ENCODE measurements at regions not wholly inside any gene's neighbourhood (a gene's known extent, or its start where the extent isn't known, plus 50 kb on each side); places are given as distances from the start of the nearest gene placed in this dataset.
A peak's percentile ranks its signal among the peaks of the same experiment; 100 is the strongest.

GRCh38 chr11:15379483-15379882 is 264.8 kb downstream of the INSC start:
- ATAC-seq (ENCODE audit: low read depth in 2 of 2) (no peak), DNase-seq (no peak)
- no peak overlapping the region for H3K4me3 ChIP-seq (ENCODE audit: low read depth, low read length)
- Mint-ChIP-seq H3K4me3 (no peak overlapping the region), H3K27me3 (no peaks in the 10 kb centered on the region), H3K9me3 (peaks cover 0 to 7% (median 0%) of the 10 kb centered on the region in 7 donors), H3K36me3 (no peaks in the 10 kb centered on the region), H3K4me1 (no peaks in the 10 kb centered on the region), H3K27ac (no peak overlapping the region)
- H3K4me1 ChIP-seq (ENCODE audit: control insufficient read depth, insufficient read depth, low read length, poor library complexity, severe bottlenecking): no peaks in the 10 kb centered on the region
- no peaks in the 10 kb centered on the region for H3K27me3 ChIP-seq (ENCODE audit: control insufficient read depth, insufficient read depth, low read length)
- H3K9me3 ChIP-seq (ENCODE audit: control insufficient read depth in 2 of 2, low read length in 2 of 2): no peaks in the 10 kb centered on the region
- no peaks in the 10 kb centered on the region for H3K36me3 ChIP-seq (ENCODE audit: control insufficient read depth, insufficient read depth, low read length)
- no peak overlapping the region for H3K27ac ChIP-seq (ENCODE audit: insufficient read depth, low read length, poor library complexity, severe bottlenecking)

GRCh38 chr11:15390857-15391256 is 276.1 kb downstream of the INSC start:
- H3K4me3 Mint-ChIP-seq: no peak overlapping the region
- no peaks in the 10 kb centered on the region for H3K36me3 Mint-ChIP-seq
- peaks cover 0 to 19% (median 4%) of the 10 kb centered on the region in 7 donors for H3K9me3 Mint-ChIP-seq
- H3K9me3 ChIP-seq (ENCODE audit: control insufficient read depth in 2 of 2, low read length in 2 of 2): peaks cover 3 to 5% of the 10 kb centered on the region in 2 experiments
- H3K4me1 Mint-ChIP-seq: no peaks in the 10 kb centered on the region
- no peaks in the 10 kb centered on the region for H3K27me3 ChIP-seq (ENCODE audit: control insufficient read depth, insufficient read depth, low read length)
- H3K4me1 ChIP-seq (ENCODE audit: control insufficient read depth, insufficient read depth, low read length, poor library complexity, severe bottlenecking): no peaks in the 10 kb centered on the region
- H3K36me3 ChIP-seq (ENCODE audit: control insufficient read depth, insufficient read depth, low read length): no peaks in the 10 kb centered on the region
- no peak overlapping the region for H3K27ac ChIP-seq (ENCODE audit: insufficient read depth, low read length, poor library complexity, severe bottlenecking)
- DNase-seq (no peak), ATAC-seq (ENCODE audit: low read depth in 2 of 2) (no peak)
- H3K27ac Mint-ChIP-seq: no peak overlapping the region
- no peaks in the 10 kb centered on the region for H3K27me3 Mint-ChIP-seq
- H3K4me3 ChIP-seq (ENCODE audit: low read depth, low read length): no peak overlapping the region

DNA sequence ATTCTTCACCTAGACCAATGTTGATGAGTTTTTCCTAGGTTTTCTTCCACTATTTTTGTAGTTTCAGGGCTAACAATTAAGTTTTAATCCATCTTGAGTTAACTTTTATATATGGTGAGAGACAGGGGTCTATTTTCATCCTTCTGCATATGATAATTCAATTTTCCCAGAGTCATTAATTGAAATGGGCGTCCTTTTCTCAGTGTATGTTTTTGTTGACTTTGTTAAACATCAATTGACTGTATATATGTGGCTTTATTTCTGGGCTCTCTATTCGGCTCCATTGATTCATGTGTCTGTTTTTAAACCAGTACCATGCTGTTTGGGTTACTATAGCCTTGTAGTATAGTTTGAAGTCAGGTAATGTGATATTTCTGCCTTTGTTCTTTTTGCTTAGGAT is 282.1 kb downstream of the INSC start:
- peaks cover 0 to 5% of the 10 kb centered on the region in 2 experiments for H3K9me3 ChIP-seq (ENCODE audit: control insufficient read depth in 2 of 2, low read length in 2 of 2)
- DNase-seq: no peak
- no peak for ATAC-seq (ENCODE audit: low read depth in 2 of 2)
- H3K4me3 Mint-ChIP-seq: no peak overlapping the region
- no peaks in the 10 kb centered on the region for H3K27me3 Mint-ChIP-seq
- H3K27me3 ChIP-seq (ENCODE audit: control insufficient read depth, insufficient read depth, low read length): no peaks in the 10 kb centered on the region
- H3K36me3 Mint-ChIP-seq: no peaks in the 10 kb centered on the region
- no peak overlapping the region for H3K27ac ChIP-seq (ENCODE audit: insufficient read depth, low read length, poor library complexity, severe bottlenecking)
- no peaks in the 10 kb centered on the region for H3K4me1 Mint-ChIP-seq
- H3K9me3 Mint-ChIP-seq: peaks cover 2 to 29% (median 17%) of the 10 kb centered on the region in 7 donors
- no peak overlapping the region for H3K27ac Mint-ChIP-seq
- H3K4me1 ChIP-seq (ENCODE audit: control insufficient read depth, insufficient read depth, low read length, poor library complexity, severe bottlenecking): no peaks in the 10 kb centered on the region
- no peak overlapping the region for H3K4me3 ChIP-seq (ENCODE audit: low read depth, low read length)
- H3K36me3 ChIP-seq (ENCODE audit: control insufficient read depth, insufficient read depth, low read length): no peaks in the 10 kb centered on the region

GRCh38 chr11:15406851-15407351 is 292.2 kb downstream of the INSC start:
- Histone ChIP-seq H3K36me3 (ENCODE audit: control insufficient read depth, insufficient read depth, low read length) (no peaks in the 10 kb centered on the region), H3K9me3 (ENCODE audit: control insufficient read depth in 2 of 2, low read length in 2 of 2) (no peaks in the 10 kb centered on the region), H3K4me3 (ENCODE audit: low read depth, low read length) (no peak overlapping the region), H3K27me3 (ENCODE audit: control insufficient read depth, insufficient read depth, low read length) (no peaks in the 10 kb centered on the region), H3K4me1 (ENCODE audit: control insufficient read depth, insufficient read depth, low read length, poor library complexity, severe bottlenecking) (no peaks in the 10 kb centered on the region), H3K27ac (ENCODE audit: insufficient read depth, low read length, poor library complexity, severe bottlenecking) (no peak overlapping the region)
- DNase-seq: no peak
- Mint-ChIP-seq H3K4me3 (no peak overlapping the region), H3K27me3 (no peaks in the 10 kb centered on the region), H3K9me3 (peaks cover 0 to 18% (median 7%) of the 10 kb centered on the region in 7 donors), H3K4me1 (no peaks in the 10 kb centered on the region), H3K36me3 (no peaks in the 10 kb centered on the region), H3K27ac (peak overlapping the region in 1 of 3 donors; percentile 49)
- no peak for ATAC-seq (ENCODE audit: low read depth in 2 of 2)

DNA sequence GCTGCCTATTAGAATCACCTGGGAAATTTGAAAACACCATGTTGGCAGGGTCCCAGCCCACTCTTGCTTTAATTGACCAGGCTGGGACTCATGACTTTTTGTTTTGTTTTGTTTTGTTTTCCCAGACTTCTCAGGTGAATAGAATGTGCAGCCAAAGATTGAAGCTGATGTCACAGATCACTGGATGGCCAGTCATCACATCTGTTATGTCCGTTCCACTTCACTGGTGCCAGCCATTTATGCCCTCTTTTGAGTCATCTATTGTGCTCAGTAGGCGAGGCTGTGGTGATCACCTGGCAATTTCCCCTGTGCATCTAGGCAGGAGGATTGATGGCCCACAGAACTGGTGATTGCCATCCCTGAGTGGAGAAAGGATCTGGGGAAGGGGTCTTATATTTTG is 297.3 kb downstream of the INSC start:
- Histone ChIP-seq H3K27me3 (ENCODE audit: control insufficient read depth, insufficient read depth, low read length) (no peaks in the 10 kb centered on the region), H3K4me3 (ENCODE audit: low read depth, low read length) (no peak overlapping the region), H3K9me3 (ENCODE audit: control insufficient read depth in 2 of 2, low read length in 2 of 2) (no peaks in the 10 kb centered on the region), H3K36me3 (ENCODE audit: control insufficient read depth, insufficient read depth, low read length) (no peaks in the 10 kb centered on the region), H3K4me1 (ENCODE audit: control insufficient read depth, insufficient read depth, low read length, poor library complexity, severe bottlenecking) (no peaks in the 10 kb centered on the region), H3K27ac (ENCODE audit: insufficient read depth, low read length, poor library complexity, severe bottlenecking) (no peak overlapping the region)
- H3K27me3 Mint-ChIP-seq: no peaks in the 10 kb centered on the region
- peaks cover 0 to 11% (median 1%) of the 10 kb centered on the region in 7 donors for H3K9me3 Mint-ChIP-seq
- H3K36me3 Mint-ChIP-seq: no peaks in the 10 kb centered on the region
- DNase-seq: no peak
- H3K27ac Mint-ChIP-seq: no peak overlapping the region
- no peaks in the 10 kb centered on the region for H3K4me1 Mint-ChIP-seq
- H3K4me3 Mint-ChIP-seq: no peak overlapping the region
- ATAC-seq (ENCODE audit: low read depth in 2 of 2): no peak

- ATAC-seq (ENCODE audit: low read depth in 2 of 2) (no peak), DNase-seq (no peak)
- no peak overlapping the region for H3K27ac ChIP-seq (ENCODE audit: insufficient read depth, low read length, poor library complexity, severe bottlenecking)
- Mint-ChIP-seq H3K4me1 (no peaks in the 10 kb centered on the region), H3K27me3 (no peaks in the 10 kb centered on the region), H3K36me3 (no peaks in the 10 kb centered on the region), H3K27ac (no peak overlapping the region), H3K4me3 (no peak overlapping the region), H3K9me3 (peaks cover 0 to 4% (median 0%) of the 10 kb centered on the region in 7 donors)
- H3K9me3 ChIP-seq (ENCODE audit: control insufficient read depth in 2 of 2, low read length in 2 of 2): no peaks in the 10 kb centered on the region
- no peaks in the 10 kb centered on the region for H3K4me1 ChIP-seq (ENCODE audit: control insufficient read depth, insufficient read depth, low read length, poor library complexity, severe bottlenecking)
- H3K36me3 ChIP-seq (ENCODE audit: control insufficient read depth, insufficient read depth, low read length): no peaks in the 10 kb centered on the region
- H3K27me3 ChIP-seq (ENCODE audit: control insufficient read depth, insufficient read depth, low read length): no peaks in the 10 kb centered on the region
- no peak overlapping the region for H3K4me3 ChIP-seq (ENCODE audit: low read depth, low read length)
These were observed 304.2 kb downstream of the INSC start for GRCh38 chr11:15418921-15419320.

- no peak for ATAC-seq (ENCODE audit: low read depth in 2 of 2)
- no peak overlapping the region for H3K27ac ChIP-seq (ENCODE audit: insufficient read depth, low read length, poor library complexity, severe bottlenecking)
- no peaks in the 10 kb centered on the region for H3K36me3 ChIP-seq (ENCODE audit: control insufficient read depth, insufficient read depth, low read length)
- DNase-seq: no peak
- no peak overlapping the region for H3K4me3 ChIP-seq (ENCODE audit: low read depth, low read length)
- H3K9me3 Mint-ChIP-seq: peaks cover 0 to 3% (median 0%) of the 10 kb centered on the region in 7 donors
- H3K36me3 Mint-ChIP-seq: no peaks in the 10 kb centered on the region
- H3K27ac Mint-ChIP-seq: no peak overlapping the region
- no peaks in the 10 kb centered on the region for H3K9me3 ChIP-seq (ENCODE audit: control insufficient read depth in 2 of 2, low read length in 2 of 2)
- H3K27me3 Mint-ChIP-seq: no peaks in the 10 kb centered on the region
- no peaks in the 10 kb centered on the region for H3K4me1 Mint-ChIP-seq
- H3K4me1 ChIP-seq (ENCODE audit: control insufficient read depth, insufficient read depth, low read length, poor library complexity, severe bottlenecking): no peaks in the 10 kb centered on the region
- no peak overlapping the region for H3K4me3 Mint-ChIP-seq
- H3K27me3 ChIP-seq (ENCODE audit: control insufficient read depth, insufficient read depth, low read length): no peaks in the 10 kb centered on the region
These were observed 305.0 kb downstream of the INSC start for GRCh38 chr11:15419696-15420095.

- Mint-ChIP-seq H3K27ac (no peak overlapping the region), H3K36me3 (no peaks in the 10 kb centered on the region), H3K9me3 (peaks cover 0 to 5% (median 0%) of the 10 kb centered on the region in 7 donors), H3K4me3 (no peak overlapping the region), H3K4me1 (no peaks in the 10 kb centered on the region), H3K27me3 (no peaks in the 10 kb centered on the region)
- Histone ChIP-seq H3K27ac (ENCODE audit: insufficient read depth, low read length, poor library complexity, severe bottlenecking) (no peak overlapping the region), H3K9me3 (ENCODE audit: control insufficient read depth in 2 of 2, low read length in 2 of 2) (no peaks in the 10 kb centered on the region), H3K27me3 (ENCODE audit: control insufficient read depth, insufficient read depth, low read length) (no peaks in the 10 kb centered on the region), H3K4me3 (ENCODE audit: low read depth, low read length) (no peak overlapping the region), H3K4me1 (ENCODE audit: control insufficient read depth, insufficient read depth, low read length, poor library complexity, severe bottlenecking) (no peaks in the 10 kb centered on the region), H3K36me3 (ENCODE audit: control insufficient read depth, insufficient read depth, low read length) (no peaks in the 10 kb centered on the region)
- no peak for DNase-seq
- no peak for ATAC-seq (ENCODE audit: low read depth in 2 of 2)
These were observed 315.7 kb downstream of the INSC start for GRCh38 chr11:15430381-15430780.

Data from CD4-positive, CD25-positive, alpha-beta regulatory T cell (primary cell).